ENCODE measurements at regions not wholly inside any gene's neighbourhood (a gene's known extent, or its start where the extent isn't known, plus 50 kb on each side); places are given as distances from the start of the nearest gene placed in this dataset.

- TF ChIP-seq CTCF (IDR thresholded peaks at IDR 0.05; ENCODE audit: low read depth, low read length, poor library complexity, severe bottlenecking) (no peak), EZH2phosphoT487 (IDR thresholded peaks at IDR 0.05; ENCODE audit: borderline replicate concordance, low read length) (no peak)
Observed at GRCh38 chr20:40848526-40848925, 159.5 kb upstream of the MAFB start.
